GM23338 (cell line): ENCODE measurements at regions not wholly inside any gene's neighbourhood (a gene's known extent, or its start where the extent isn't known, plus 50 kb on each side); places are given as distances from the start of the nearest gene placed in this dataset.

Experiments
- EZH2 ChIP-seq: fragments of 200-600 bp; sonication (generic); IDR thresholded peaks from one replicate; pipeline ENCODE4 v1.8.0; 2017; ENCODE audit warnings: antibody characterized with exemption, mild to moderate bottlenecking, low read depth; ENCODE audit not compliant: unreplicated experiment
- POLR2AphosphoS5 ChIP-seq: IDR thresholded peaks from 2 replicates; pipeline ENCODE4 v1.6.1; 2016; ENCODE audit warnings: antibody characterized with exemption, low read depth
- STAT1 ChIP-seq: IDR thresholded peaks from one replicate; pipeline ENCODE4 v1.6.1; 2016; ENCODE audit warnings: antibody characterized with exemption; ENCODE audit not compliant: unreplicated experiment
- TF ChIP-seq, protein P1 (sequence below), 2 experiments: fragments of 200-600 bp in 1 of 2; sonication (generic) in 1 of 2; conservative IDR thresholded peaks; 2 replicates each; pipeline versions ENCODE4 v1.5.1 to v1.6.1; 2016 to 2017; ENCODE audit warnings: antibody characterized with exemption in 2 of 2, low read depth in 2 of 2, mild to moderate bottlenecking in 2 of 2, moderate library complexity in 1 of 2
- TF ChIP-seq, protein P2 (sequence below): IDR thresholded peaks from one replicate; pipeline ENCODE4 v1.6.1; 2018; ENCODE audit warnings: antibody characterized with exemption; ENCODE audit not compliant: unreplicated experiment
- TF ChIP-seq, protein P3 (sequence below): fragments of 250-450 bp; sonication (Bioruptor Pico); IDR thresholded peaks from 2 replicates; pipeline ENCODE4 v1.5.0; 2020; ENCODE audit warnings: mild to moderate bottlenecking, moderate library complexity

DNA sequence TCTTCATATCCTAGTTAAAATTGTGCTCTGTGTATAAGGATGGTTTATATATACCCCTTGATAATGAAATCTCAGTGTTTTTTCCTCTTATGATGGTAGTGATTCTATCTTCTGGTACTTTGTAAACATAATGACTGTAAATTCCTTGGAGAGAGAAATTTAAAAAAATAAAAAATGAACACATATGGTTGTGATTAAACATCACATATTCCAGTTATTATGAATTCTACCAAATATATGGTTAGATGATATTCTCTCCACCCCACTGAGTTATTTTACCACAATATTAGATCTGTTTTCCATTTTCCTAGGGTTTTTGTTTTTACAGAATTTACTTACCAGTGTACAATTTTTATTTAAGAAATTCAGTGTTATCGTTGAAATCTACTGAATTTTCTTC is 481.9 kb upstream of the NOVA1 start:
- TF ChIP-seq, protein P1, sequence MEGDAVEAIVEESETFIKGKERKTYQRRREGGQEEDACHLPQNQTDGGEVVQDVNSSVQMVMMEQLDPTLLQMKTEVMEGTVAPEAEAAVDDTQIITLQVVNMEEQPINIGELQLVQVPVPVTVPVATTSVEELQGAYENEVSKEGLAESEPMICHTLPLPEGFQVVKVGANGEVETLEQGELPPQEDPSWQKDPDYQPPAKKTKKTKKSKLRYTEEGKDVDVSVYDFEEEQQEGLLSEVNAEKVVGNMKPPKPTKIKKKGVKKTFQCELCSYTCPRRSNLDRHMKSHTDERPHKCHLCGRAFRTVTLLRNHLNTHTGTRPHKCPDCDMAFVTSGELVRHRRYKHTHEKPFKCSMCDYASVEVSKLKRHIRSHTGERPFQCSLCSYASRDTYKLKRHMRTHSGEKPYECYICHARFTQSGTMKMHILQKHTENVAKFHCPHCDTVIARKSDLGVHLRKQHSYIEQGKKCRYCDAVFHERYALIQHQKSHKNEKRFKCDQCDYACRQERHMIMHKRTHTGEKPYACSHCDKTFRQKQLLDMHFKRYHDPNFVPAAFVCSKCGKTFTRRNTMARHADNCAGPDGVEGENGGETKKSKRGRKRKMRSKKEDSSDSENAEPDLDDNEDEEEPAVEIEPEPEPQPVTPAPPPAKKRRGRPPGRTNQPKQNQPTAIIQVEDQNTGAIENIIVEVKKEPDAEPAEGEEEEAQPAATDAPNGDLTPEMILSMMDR (conservative IDR thresholded peaks at IDR 0.05; ENCODE audit: low read depth in 2 of 2): no peak
- TF ChIP-seq POLR2AphosphoS5 (no peak), EZH2 (no peak), STAT1 (no peak)
- TF ChIP-seq, protein P2, sequence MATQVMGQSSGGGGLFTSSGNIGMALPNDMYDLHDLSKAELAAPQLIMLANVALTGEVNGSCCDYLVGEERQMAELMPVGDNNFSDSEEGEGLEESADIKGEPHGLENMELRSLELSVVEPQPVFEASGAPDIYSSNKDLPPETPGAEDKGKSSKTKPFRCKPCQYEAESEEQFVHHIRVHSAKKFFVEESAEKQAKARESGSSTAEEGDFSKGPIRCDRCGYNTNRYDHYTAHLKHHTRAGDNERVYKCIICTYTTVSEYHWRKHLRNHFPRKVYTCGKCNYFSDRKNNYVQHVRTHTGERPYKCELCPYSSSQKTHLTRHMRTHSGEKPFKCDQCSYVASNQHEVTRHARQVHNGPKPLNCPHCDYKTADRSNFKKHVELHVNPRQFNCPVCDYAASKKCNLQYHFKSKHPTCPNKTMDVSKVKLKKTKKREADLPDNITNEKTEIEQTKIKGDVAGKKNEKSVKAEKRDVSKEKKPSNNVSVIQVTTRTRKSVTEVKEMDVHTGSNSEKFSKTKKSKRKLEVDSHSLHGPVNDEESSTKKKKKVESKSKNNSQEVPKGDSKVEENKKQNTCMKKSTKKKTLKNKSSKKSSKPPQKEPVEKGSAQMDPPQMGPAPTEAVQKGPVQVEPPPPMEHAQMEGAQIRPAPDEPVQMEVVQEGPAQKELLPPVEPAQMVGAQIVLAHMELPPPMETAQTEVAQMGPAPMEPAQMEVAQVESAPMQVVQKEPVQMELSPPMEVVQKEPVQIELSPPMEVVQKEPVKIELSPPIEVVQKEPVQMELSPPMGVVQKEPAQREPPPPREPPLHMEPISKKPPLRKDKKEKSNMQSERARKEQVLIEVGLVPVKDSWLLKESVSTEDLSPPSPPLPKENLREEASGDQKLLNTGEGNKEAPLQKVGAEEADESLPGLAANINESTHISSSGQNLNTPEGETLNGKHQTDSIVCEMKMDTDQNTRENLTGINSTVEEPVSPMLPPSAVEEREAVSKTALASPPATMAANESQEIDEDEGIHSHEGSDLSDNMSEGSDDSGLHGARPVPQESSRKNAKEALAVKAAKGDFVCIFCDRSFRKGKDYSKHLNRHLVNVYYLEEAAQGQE: no peak
- TF ChIP-seq, protein P3, sequence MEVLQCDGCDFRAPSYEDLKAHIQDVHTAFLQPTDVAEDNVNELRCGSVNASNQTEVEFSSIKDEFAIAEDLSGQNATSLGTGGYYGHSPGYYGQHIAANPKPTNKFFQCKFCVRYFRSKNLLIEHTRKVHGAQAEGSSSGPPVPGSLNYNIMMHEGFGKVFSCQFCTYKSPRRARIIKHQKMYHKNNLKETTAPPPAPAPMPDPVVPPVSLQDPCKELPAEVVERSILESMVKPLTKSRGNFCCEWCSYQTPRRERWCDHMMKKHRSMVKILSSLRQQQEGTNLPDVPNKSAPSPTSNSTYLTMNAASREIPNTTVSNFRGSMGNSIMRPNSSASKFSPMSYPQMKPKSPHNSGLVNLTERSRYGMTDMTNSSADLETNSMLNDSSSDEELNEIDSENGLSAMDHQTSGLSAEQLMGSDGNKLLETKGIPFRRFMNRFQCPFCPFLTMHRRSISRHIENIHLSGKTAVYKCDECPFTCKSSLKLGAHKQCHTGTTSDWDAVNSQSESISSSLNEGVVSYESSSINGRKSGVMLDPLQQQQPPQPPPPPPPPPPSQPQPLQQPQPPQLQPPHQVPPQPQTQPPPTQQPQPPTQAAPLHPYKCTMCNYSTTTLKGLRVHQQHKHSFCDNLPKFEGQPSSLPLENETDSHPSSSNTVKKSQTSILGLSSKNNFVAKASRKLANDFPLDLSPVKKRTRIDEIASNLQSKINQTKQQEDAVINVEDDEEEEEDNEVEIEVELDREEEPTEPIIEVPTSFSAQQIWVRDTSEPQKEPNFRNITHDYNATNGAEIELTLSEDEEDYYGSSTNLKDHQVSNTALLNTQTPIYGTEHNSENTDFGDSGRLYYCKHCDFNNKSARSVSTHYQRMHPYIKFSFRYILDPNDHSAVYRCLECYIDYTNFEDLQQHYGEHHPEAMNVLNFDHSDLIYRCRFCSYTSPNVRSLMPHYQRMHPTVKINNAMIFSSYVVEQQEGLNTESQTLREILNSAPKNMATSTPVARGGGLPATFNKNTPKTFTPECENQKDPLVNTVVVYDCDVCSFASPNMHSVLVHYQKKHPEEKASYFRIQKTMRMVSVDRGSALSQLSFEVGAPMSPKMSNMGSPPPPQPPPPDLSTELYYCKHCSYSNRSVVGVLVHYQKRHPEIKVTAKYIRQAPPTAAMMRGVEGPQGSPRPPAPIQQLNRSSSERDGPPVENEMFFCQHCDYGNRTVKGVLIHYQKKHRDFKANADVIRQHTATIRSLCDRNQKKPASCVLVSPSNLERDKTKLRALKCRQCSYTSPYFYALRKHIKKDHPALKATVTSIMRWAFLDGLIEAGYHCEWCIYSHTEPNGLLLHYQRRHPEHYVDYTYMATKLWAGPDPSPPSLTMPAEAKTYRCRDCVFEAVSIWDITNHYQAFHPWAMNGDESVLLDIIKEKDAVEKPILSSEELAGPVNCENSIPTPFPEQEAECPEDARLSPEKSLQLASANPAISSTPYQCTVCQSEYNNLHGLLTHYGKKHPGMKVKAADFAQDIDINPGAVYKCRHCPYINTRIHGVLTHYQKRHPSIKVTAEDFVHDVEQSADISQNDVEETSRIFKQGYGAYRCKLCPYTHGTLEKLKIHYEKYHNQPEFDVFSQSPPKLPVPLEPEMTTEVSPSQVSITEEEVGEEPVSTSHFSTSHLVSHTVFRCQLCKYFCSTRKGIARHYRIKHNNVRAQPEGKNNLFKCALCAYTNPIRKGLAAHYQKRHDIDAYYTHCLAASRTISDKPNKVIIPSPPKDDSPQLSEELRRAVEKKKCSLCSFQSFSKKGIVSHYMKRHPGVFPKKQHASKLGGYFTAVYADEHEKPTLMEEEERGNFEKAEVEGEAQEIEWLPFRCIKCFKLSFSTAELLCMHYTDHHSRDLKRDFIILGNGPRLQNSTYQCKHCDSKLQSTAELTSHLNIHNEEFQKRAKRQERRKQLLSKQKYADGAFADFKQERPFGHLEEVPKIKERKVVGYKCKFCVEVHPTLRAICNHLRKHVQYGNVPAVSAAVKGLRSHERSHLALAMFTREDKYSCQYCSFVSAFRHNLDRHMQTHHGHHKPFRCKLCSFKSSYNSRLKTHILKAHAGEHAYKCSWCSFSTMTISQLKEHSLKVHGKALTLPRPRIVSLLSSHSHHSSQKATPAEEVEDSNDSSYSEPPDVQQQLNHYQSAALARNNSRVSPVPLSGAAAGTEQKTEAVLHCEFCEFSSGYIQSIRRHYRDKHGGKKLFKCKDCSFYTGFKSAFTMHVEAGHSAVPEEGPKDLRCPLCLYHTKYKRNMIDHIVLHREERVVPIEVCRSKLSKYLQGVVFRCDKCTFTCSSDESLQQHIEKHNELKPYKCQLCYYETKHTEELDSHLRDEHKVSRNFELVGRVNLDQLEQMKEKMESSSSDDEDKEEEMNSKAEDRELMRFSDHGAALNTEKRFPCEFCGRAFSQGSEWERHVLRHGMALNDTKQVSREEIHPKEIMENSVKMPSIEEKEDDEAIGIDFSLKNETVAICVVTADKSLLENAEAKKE (CRISPR knock-in tag): no peak
